Activated naive CD8-positive, alpha-beta T cell treated with anti-CD3 and anti-CD28 coated beads, Interleukin-2, amount 10 ng/mL, durations not matched to agents 7 days and 5 days (primary cell): ENCODE measurements at regions not wholly inside any gene's neighbourhood (a gene's known extent, or its start where the extent isn't known, plus 50 kb on each side); places are given as distances from the start of the nearest gene placed in this dataset.

Experiments
- ATAC-seq: fragments of 150-1000 bp; cut with Tn5 transposase; one replicate; pipeline ENCODE4 v1.10.0; 2021; ENCODE audit warnings: low read depth, moderate library complexity
- POLR2A ChIA-PET: fragments of 350-600 bp; sonication (Branson Sonifier 250); formaldehyde crosslinking; loops from one replicate; lab custom pipeline; 2021; ENCODE audit warnings: antibody characterized with exemption; lab: Charles Lee
- DNase-seq: peaks from one replicate; pipeline ENCODE4 v3.0.0; 2021
- H3K27ac Mint-ChIP-seq: one replicate; pipeline ENCODE4 v1.8.0; 2022; ENCODE audit warnings: mild to moderate bottlenecking, mixed read lengths
- H3K27me3 Mint-ChIP-seq: one replicate; pipeline ENCODE4 v1.8.0; 2022; ENCODE audit warnings: mild to moderate bottlenecking, moderate library complexity, mixed read lengths
- H3K36me3 Mint-ChIP-seq: one replicate; pipeline ENCODE4 v1.8.0; 2021; ENCODE audit warnings: mild to moderate bottlenecking, mixed read lengths
- H3K4me1 Mint-ChIP-seq: one replicate; pipeline ENCODE4 v1.8.0; 2021; ENCODE audit warnings: mixed read lengths
- H3K4me3 Mint-ChIP-seq: one replicate; pipeline ENCODE4 v1.8.0; 2022; ENCODE audit warnings: mild to moderate bottlenecking, moderate library complexity, mixed read lengths
- H3K9me3 Mint-ChIP-seq: one replicate; pipeline ENCODE4 v1.8.0; 2021; ENCODE audit warnings: mixed read lengths

GRCh38 chr3:102136183-102136582, 286.9 kb downstream of the NFKBIZ start:
- peaks cover 9% of the 10 kb centered on the region for H3K4me1 Mint-ChIP-seq
- no peaks in the 10 kb centered on the region for H3K27me3 Mint-ChIP-seq
- H3K4me3 Mint-ChIP-seq: no peak overlapping the region
- POLR2A ChIA-PET: no interaction called here
- no peak overlapping the region for H3K27ac Mint-ChIP-seq
- H3K36me3 Mint-ChIP-seq: no peaks in the 10 kb centered on the region
- ATAC-seq (no peak), DNase-seq (no peak)
- peaks cover 5% of the 10 kb centered on the region for H3K9me3 Mint-ChIP-seq

GRCh38 chr3:102140116-102140515, 290.8 kb downstream of the NFKBIZ start:
- Mint-ChIP-seq H3K27ac (no peak overlapping the region), H3K4me1 (peaks cover 6% of the 10 kb centered on the region), H3K27me3 (peaks cover 4% of the 10 kb centered on the region), H3K36me3 (peaks cover 2% of the 10 kb centered on the region), H3K9me3 (peaks cover 4% of the 10 kb centered on the region), H3K4me3 (no peak overlapping the region)
- POLR2A ChIA-PET: no interaction called here
- ATAC-seq (no peak), DNase-seq (no peak)

GRCh38 chr3:102141096-102141927, 292.0 kb downstream of the NFKBIZ start:
- H3K27me3 Mint-ChIP-seq: peaks cover 4% of the 10 kb centered on the region
- H3K4me1 Mint-ChIP-seq: peaks cover 1% of the 10 kb centered on the region
- H3K9me3 Mint-ChIP-seq: peaks cover 5% of the 10 kb centered on the region
- DNase-seq: no peak
- POLR2A ChIA-PET: no interaction called here
- no peak overlapping the region for H3K4me3 Mint-ChIP-seq
- H3K36me3 Mint-ChIP-seq: peaks cover 2% of the 10 kb centered on the region
- no peak overlapping the region for H3K27ac Mint-ChIP-seq
- no peak for ATAC-seq

- Mint-ChIP-seq H3K27ac (no peak overlapping the region), H3K9me3 (peaks cover 5% of the 10 kb centered on the region), H3K4me1 (peaks cover 1% of the 10 kb centered on the region), H3K4me3 (no peak overlapping the region), H3K27me3 (peaks cover 4% of the 10 kb centered on the region), H3K36me3 (peaks cover 2% of the 10 kb centered on the region)
- POLR2A ChIA-PET: no interaction called here
- DNase-seq (no peak), ATAC-seq (no peak)
Observed at GRCh38 chr3:102141928-102142239, 292.6 kb downstream of the NFKBIZ start.

GRCh38 chr3:102142379-102143060, 292.3 kb upstream of the ZPLD1 start:
- Mint-ChIP-seq H3K4me1 (peaks cover 1% of the 10 kb centered on the region), H3K4me3 (no peak overlapping the region), H3K36me3 (peaks cover 3% of the 10 kb centered on the region), H3K27ac (no peak overlapping the region), H3K27me3 (peaks cover 4% of the 10 kb centered on the region), H3K9me3 (peaks cover 3% of the 10 kb centered on the region)
- ATAC-seq (no peak), DNase-seq (no peak)
- POLR2A ChIA-PET: no interaction called here

- peaks cover 3% of the 10 kb centered on the region for H3K9me3 Mint-ChIP-seq
- H3K4me1 Mint-ChIP-seq: peaks cover 1% of the 10 kb centered on the region
- ATAC-seq: no peak
- H3K27ac Mint-ChIP-seq: no peak overlapping the region
- H3K36me3 Mint-ChIP-seq: peaks cover 7% of the 10 kb centered on the region
- no peak overlapping the region for H3K4me3 Mint-ChIP-seq
- DNase-seq: no peak
- POLR2A ChIA-PET: interaction anchor here (0.6 kb wide), 1 partner anchor 470 kb away, joined by 3 read pairs; no protein-coding TSS in a partner anchor
- peaks cover 4% of the 10 kb centered on the region for H3K27me3 Mint-ChIP-seq
Observed at GRCh38 chr3:102143536-102143935, 291.3 kb upstream of the ZPLD1 start.

GRCh38 chr3:102144063-102144462, 290.8 kb upstream of the ZPLD1 start:
- H3K4me3 Mint-ChIP-seq: no peak overlapping the region
- no peak overlapping the region for H3K27ac Mint-ChIP-seq
- H3K36me3 Mint-ChIP-seq: peaks cover 7% of the 10 kb centered on the region
- ATAC-seq (no peak), DNase-seq (no peak)
- POLR2A ChIA-PET: interaction anchor here (0.6 kb wide), 1 partner anchor 470 kb away, joined by 3 read pairs; no protein-coding TSS in a partner anchor
- peaks cover 3% of the 10 kb centered on the region for H3K4me1 Mint-ChIP-seq
- peaks cover 6% of the 10 kb centered on the region for H3K9me3 Mint-ChIP-seq
- H3K27me3 Mint-ChIP-seq: peaks cover 4% of the 10 kb centered on the region

- Mint-ChIP-seq H3K9me3 (peaks cover 18% of the 10 kb centered on the region), H3K27me3 (no peaks in the 10 kb centered on the region), H3K27ac (no peak overlapping the region), H3K36me3 (peaks cover 20% of the 10 kb centered on the region), H3K4me3 (no peak overlapping the region), H3K4me1 (peaks cover 1% of the 10 kb centered on the region)
- POLR2A ChIA-PET: no interaction called here
- DNase-seq (no peak), ATAC-seq (no peak)
Observed at GRCh38 chr3:102148598-102149337, 286.0 kb upstream of the ZPLD1 start.

- Mint-ChIP-seq H3K36me3 (peaks cover 22% of the 10 kb centered on the region), H3K4me1 (peaks cover 1% of the 10 kb centered on the region), H3K27me3 (no peaks in the 10 kb centered on the region), H3K4me3 (no peak overlapping the region), H3K9me3 (peaks cover 21% of the 10 kb centered on the region), H3K27ac (no peak overlapping the region)
- DNase-seq (no peak), ATAC-seq (no peak)
- POLR2A ChIA-PET: no interaction called here
Observed at GRCh38 chr3:102151935-102152334, 282.9 kb upstream of the ZPLD1 start.

GRCh38 chr3:102156426-102156825, 278.4 kb upstream of the ZPLD1 start:
- peaks cover 11% of the 10 kb centered on the region for H3K9me3 Mint-ChIP-seq
- ATAC-seq: no peak
- H3K36me3 Mint-ChIP-seq: peaks cover 9% of the 10 kb centered on the region
- no peak overlapping the region for H3K4me3 Mint-ChIP-seq
- POLR2A ChIA-PET: no interaction called here
- H3K27me3 Mint-ChIP-seq: no peaks in the 10 kb centered on the region
- H3K4me1 Mint-ChIP-seq: no peaks in the 10 kb centered on the region
- DNase-seq: no peak
- no peak overlapping the region for H3K27ac Mint-ChIP-seq

GRCh38 chr3:102158080-102158740, 276.6 kb upstream of the ZPLD1 start:
- H3K27me3 Mint-ChIP-seq: no peaks in the 10 kb centered on the region
- DNase-seq (no peak), ATAC-seq (no peak)
- POLR2A ChIA-PET: no interaction called here
- H3K9me3 Mint-ChIP-seq: peaks cover 6% of the 10 kb centered on the region
- H3K4me3 Mint-ChIP-seq: no peak overlapping the region
- H3K27ac Mint-ChIP-seq: no peak overlapping the region
- H3K36me3 Mint-ChIP-seq: peaks cover 2% of the 10 kb centered on the region
- H3K4me1 Mint-ChIP-seq: no peaks in the 10 kb centered on the region

GRCh38 chr3:102159810-102160451, 274.9 kb upstream of the ZPLD1 start:
- POLR2A ChIA-PET: no interaction called here
- Mint-ChIP-seq H3K9me3 (peaks cover 2% of the 10 kb centered on the region), H3K36me3 (peaks cover 4% of the 10 kb centered on the region), H3K27me3 (no peaks in the 10 kb centered on the region), H3K4me1 (no peaks in the 10 kb centered on the region), H3K4me3 (no peak overlapping the region), H3K27ac (no peak overlapping the region)
- no peak for DNase-seq
- ATAC-seq: no peak
